Psoas muscle (tissue), 7 donors: ENCODE measurements at regions not wholly inside any gene's neighbourhood (a gene's known extent, or its start where the extent isn't known, plus 50 kb on each side); places are given as distances from the start of the nearest gene placed in this dataset.
"Not testable (repeated sequence)": the region's sequence is repeated elsewhere in the genome, so short reads cannot be mapped to it uniquely, and the experiment has no call there.

Experiments used
- ATAC-seq, 4 donors: fragments of 200-7000 bp; cut with Tn5 transposase; one replicate each; pipeline ENCODE4 v1.9.1; 2020; ENCODE audit warnings: moderate library complexity in 3 of 4, mild to moderate bottlenecking in 2 of 4
- DNase-seq, 2 donors: peaks; one replicate each; pipeline ENCODE4 v3.0.0-alpha.2; 2020
- H3K27ac ChIP-seq: fragments of 200-600 bp; one replicate; pipeline ENCODE4 v1.8.0; 2022
- H3K27me3 ChIP-seq, 3 donors: fragments of 200-600 bp in 1 of 3; one replicate each; pipeline versions ENCODE4 v1.6.1 to v1.8.0; 2013 to 2022; ENCODE audit warnings: low read length in 2 of 3, mild to moderate bottlenecking in 2 of 3, moderate library complexity in 1 of 3; ENCODE audit not compliant: insufficient read depth in 3 of 3
- H3K36me3 ChIP-seq, 2 donors: fragments of 200-600 bp in 1 of 2; one replicate each; pipeline versions ENCODE4 v1.6.1 to v1.8.0; 2013 to 2022; ENCODE audit warnings: low read depth in 1 of 2, mild to moderate bottlenecking in 1 of 2, moderate library complexity in 1 of 2; ENCODE audit not compliant: insufficient read depth in 1 of 2
- H3K4me1 ChIP-seq: fragments of 200-600 bp; one replicate; pipeline ENCODE4 v1.8.0; 2022
- H3K4me3 ChIP-seq: fragments of 200-600 bp; one replicate; pipeline ENCODE4 v1.8.0; 2022; ENCODE audit warnings: mild to moderate bottlenecking
- H3K9me3 ChIP-seq: fragments of 200-600 bp; one replicate; pipeline ENCODE4 v1.8.0; 2022
- WGBS, 3 donors: extraction: QIAGEN DNeasy Blood & Tissue Kit; methylation state at CpG; one replicate each; pipeline versions ENCODE4 v1.1.6 to v1.1.7; 2013; 5-methylcytosine and 5-hydroxymethylcytosine counted together
- intact Hi-C, 2 donors: fragments of 100-400 bp; cut with DNase I; formaldehyde crosslinking; loops; one replicate each; pipeline versions ENCODE4 v1.11.0 to v1.14.2; 2022
- TF ChIP-seq, protein P1 (sequence below): fragments of 200-600 bp; IDR thresholded peaks from one replicate; pipeline ENCODE4 v1.8.0; 2022; ENCODE audit warnings: antibody characterized with exemption
- donor health status: healthy with polysubstance abuse.
- donor health status: DM: no; HTN: no; CAD: no; lungs with moderate emphysema.
- donor health status: Bipolar disorder and iron deficiency.
- donor health status: healthy.
- donor health status: DM: yes; HTN: yes; CAD: no.
- donor health status: DM: no; HTN: no; CAD: no.
- donor health status: DM: yes; HTN: yes; CAD: no.

DNA sequence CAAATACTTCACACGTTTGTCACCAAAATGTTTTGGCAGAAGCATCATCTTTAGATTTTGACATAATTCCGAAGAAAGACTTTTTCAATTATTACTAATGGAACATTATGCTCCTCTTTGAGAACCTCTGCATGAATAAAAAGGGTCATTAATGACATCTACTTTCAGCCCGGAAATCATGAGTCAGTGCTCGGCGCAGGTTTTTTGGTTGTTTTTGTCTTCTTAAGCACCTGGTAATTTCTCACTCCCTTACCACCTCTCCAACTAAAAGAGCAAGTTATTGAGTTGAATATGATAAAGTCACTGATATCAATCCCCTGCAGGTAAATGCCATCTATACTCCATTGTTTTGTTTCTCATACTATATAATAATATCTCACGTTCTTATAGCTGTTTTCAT, 113.0 kb upstream of the PBX1 start:
- ATAC-seq: no peak
- 92 to 94% (median 93%) methylated on average over 6 of the region's 6 CpGs for WGBS, 3 donors

DNA sequence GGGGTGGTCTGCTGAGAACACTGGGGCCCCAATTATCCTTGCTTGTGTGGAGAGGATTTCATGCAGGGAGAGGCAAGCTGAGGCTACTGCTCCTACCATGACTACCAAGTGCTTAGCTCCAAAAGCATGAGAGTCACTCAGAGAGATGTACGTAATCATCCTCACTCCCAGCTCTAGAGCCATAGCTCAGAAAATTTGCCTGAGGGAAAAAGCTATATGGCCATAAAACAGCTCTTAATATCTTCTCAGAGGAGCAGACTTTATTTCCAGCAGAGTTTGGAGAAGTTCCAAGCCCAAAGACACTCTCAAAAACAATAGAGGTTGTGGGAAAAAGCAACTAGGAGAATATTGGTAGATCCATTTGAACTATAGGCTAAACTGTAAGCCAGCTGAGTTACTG, 106.4 kb upstream of the PBX1 start:
- H3K4me3 ChIP-seq: no peak overlapping the region
- no peaks in the 10 kb centered on the region for H3K4me1 ChIP-seq
- no peaks in the 10 kb centered on the region for H3K9me3 ChIP-seq
- intact Hi-C loops: no loop called here
- no peak for DNase-seq
- TF ChIP-seq, protein P1, sequence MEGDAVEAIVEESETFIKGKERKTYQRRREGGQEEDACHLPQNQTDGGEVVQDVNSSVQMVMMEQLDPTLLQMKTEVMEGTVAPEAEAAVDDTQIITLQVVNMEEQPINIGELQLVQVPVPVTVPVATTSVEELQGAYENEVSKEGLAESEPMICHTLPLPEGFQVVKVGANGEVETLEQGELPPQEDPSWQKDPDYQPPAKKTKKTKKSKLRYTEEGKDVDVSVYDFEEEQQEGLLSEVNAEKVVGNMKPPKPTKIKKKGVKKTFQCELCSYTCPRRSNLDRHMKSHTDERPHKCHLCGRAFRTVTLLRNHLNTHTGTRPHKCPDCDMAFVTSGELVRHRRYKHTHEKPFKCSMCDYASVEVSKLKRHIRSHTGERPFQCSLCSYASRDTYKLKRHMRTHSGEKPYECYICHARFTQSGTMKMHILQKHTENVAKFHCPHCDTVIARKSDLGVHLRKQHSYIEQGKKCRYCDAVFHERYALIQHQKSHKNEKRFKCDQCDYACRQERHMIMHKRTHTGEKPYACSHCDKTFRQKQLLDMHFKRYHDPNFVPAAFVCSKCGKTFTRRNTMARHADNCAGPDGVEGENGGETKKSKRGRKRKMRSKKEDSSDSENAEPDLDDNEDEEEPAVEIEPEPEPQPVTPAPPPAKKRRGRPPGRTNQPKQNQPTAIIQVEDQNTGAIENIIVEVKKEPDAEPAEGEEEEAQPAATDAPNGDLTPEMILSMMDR: no peak
- no peaks in the 10 kb centered on the region for H3K27me3 ChIP-seq
- 82 to 89% (median 85%) methylated on average over 1 of the region's 1 CpG for WGBS, 3 donors
- no peak for ATAC-seq
- H3K36me3 ChIP-seq: no peaks in the 10 kb centered on the region
- H3K27ac ChIP-seq: no peak overlapping the region

More for the DNA sequence above, 113.0 kb upstream of the PBX1 start:
- H3K9me3 ChIP-seq: no peaks in the 10 kb centered on the region
- peaks cover under 1% of the 10 kb centered on the region for H3K4me1 ChIP-seq
- H3K36me3 ChIP-seq: no peaks in the 10 kb centered on the region
- H3K27me3 ChIP-seq: no peaks in the 10 kb centered on the region
- H3K27ac ChIP-seq: no peak overlapping the region
- DNase-seq: no peak
- intact Hi-C loops: no loop called here
- TF ChIP-seq, protein P1: no peak
- H3K4me3 ChIP-seq: no peak overlapping the region

DNA sequence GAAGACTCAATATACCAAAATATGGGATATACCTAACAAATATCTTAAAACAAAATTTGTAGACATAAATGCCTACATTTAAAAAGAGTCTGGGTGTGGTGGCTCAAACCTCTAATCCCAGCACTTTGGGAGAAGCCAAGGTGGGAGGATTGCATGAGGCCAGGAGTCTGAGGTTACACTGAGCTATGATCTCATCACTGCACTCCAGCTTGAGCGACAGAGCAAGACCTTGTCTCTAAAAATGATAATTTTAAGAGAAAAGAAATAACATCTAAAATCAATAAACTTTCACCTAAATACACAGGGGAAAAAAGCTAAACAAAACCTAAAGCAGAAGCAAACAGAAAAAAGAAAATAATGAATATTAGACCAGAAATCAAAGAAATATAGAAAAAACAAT, 102.7 kb upstream of the PBX1 start:
- no peaks in the 10 kb centered on the region for H3K9me3 ChIP-seq
- no peak for DNase-seq
- no peaks in the 10 kb centered on the region for H3K27me3 ChIP-seq
- TF ChIP-seq, protein P1: no peak
- intact Hi-C loops: no loop called here
- no peak overlapping the region for H3K4me3 ChIP-seq
- H3K4me1 ChIP-seq: no peaks in the 10 kb centered on the region
- H3K27ac ChIP-seq: no peak overlapping the region
- no peak for ATAC-seq
- H3K36me3 ChIP-seq: no peaks in the 10 kb centered on the region
- 82 to 90% (median 83%) methylated on average over 1 of the region's 1 CpG for WGBS, 3 donors

DNA sequence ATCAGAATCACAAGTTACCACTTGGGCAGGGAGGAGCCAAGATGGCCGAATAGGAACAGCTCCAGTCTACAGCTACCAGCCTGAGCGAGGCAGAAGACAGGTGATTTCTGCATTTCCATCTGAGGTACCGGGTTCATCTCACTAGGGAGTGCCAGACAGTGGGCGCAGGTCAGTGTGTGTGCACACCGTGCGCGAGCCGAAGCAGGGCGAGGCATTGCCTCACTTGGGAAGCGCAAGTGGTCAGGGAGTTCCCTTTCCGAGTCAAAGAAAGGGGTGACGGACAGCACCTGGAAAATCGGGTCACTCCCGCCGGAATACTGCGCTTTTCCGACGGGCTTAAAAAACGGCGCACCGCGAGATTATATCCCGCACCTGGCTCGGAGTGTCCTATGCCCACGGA, 99.8 kb upstream of the PBX1 start:
- DNase-seq, H3K9me3 ChIP-seq, intact Hi-C loops, H3K27me3 ChIP-seq, H3K4me1 ChIP-seq, H3K27ac ChIP-seq, H3K4me3 ChIP-seq, ATAC-seq, H3K36me3 ChIP-seq: not testable (repeated sequence)
- 91 to 97% (median 95%) methylated on average over 21 to 25 of the region's 25 CpGs for WGBS, 3 donors

DNA sequence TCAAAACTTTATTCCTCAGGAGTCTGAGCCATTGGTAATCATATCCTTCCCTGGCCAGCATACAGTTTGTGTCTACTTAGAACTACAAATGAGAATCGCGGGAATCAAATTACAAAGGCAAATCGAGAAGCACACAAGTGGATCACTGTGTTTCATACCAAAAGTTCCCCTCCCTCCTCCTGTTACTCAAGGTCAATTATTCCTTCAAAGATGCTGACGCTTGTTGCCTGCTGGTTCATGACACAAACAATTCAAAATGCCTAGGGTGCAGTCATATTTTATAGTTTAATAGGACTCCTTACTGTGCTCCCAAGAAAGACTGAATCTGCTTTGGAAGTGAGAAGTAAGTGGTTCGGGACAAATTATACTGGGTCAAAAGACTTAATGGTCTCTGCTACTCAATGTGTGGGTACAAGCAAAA, 93.0 kb upstream of the PBX1 start:
- Histone ChIP-seq H3K9me3 (no peaks in the 10 kb centered on the region), H3K27me3 (no peaks in the 10 kb centered on the region), H3K4me3 (no peak overlapping the region), H3K36me3 (no peaks in the 10 kb centered on the region), H3K4me1 (no peaks in the 10 kb centered on the region), H3K27ac (no peak overlapping the region)
- ATAC-seq (no peak), DNase-seq (no peak)
- 59 to 70% (median 68%) methylated on average over 5 of the region's 5 CpGs for WGBS, 3 donors
- intact Hi-C loops: no loop called here
- TF ChIP-seq, protein P1: no peak
